ENCODE measurements at regions not wholly inside any gene's neighbourhood (a gene's known extent, or its start where the extent isn't known, plus 50 kb on each side); places are given as distances from the start of the nearest gene placed in this dataset.

GRCh38 chr12:74685385-74685784 lies 147.8 kb downstream of the ATXN7L3B start:
- 95% methylated on average over 5 of the region's 5 CpGs for WGBS
- peaks cover 17% of the 10 kb centered on the region for H3K9me3 ChIP-seq (ENCODE audit: insufficient read depth, low read depth, low read length)
- no peak overlapping the region for H3K4me3 ChIP-seq (ENCODE audit: low read length)
- H3K27me3 ChIP-seq (ENCODE audit: insufficient read depth, low read length): no peaks in the 10 kb centered on the region
- H3K9ac ChIP-seq (ENCODE audit: low read depth, low read length): no peak overlapping the region
- no peaks in the 10 kb centered on the region for H3K36me3 ChIP-seq (ENCODE audit: insufficient read depth, low read length)
- H3K4me1 ChIP-seq (ENCODE audit: insufficient read depth, low read length): no peaks in the 10 kb centered on the region
- H3K27ac ChIP-seq (ENCODE audit: low read depth, low read length): no peak overlapping the region

- Histone ChIP-seq H3K4me1 (ENCODE audit: insufficient read depth, low read length) (no peaks in the 10 kb centered on the region), H3K9ac (ENCODE audit: low read depth, low read length) (no peak overlapping the region), H3K27me3 (ENCODE audit: insufficient read depth, low read length) (no peaks in the 10 kb centered on the region), H3K9me3 (ENCODE audit: insufficient read depth, low read depth, low read length) (peaks cover 14% of the 10 kb centered on the region), H3K27ac (ENCODE audit: low read depth, low read length) (no peak overlapping the region), H3K4me3 (ENCODE audit: low read length) (no peak overlapping the region), H3K36me3 (ENCODE audit: insufficient read depth, low read length) (no peaks in the 10 kb centered on the region)
- 93% methylated on average over 2 of the region's 3 CpGs for WGBS
These were observed 151.5 kb downstream of the ATXN7L3B start for GRCh38 chr12:74689071-74689655.

- H3K9me3 ChIP-seq (ENCODE audit: insufficient read depth, low read depth, low read length): peaks cover 7% of the 10 kb centered on the region
- H3K27ac ChIP-seq (ENCODE audit: low read depth, low read length): no peak overlapping the region
- no peak overlapping the region for H3K9ac ChIP-seq (ENCODE audit: low read depth, low read length)
- 97% methylated on average over 2 of the region's 2 CpGs for WGBS
- H3K4me3 ChIP-seq (ENCODE audit: low read length): no peak overlapping the region
- H3K27me3 ChIP-seq (ENCODE audit: insufficient read depth, low read length): no peaks in the 10 kb centered on the region
- no peaks in the 10 kb centered on the region for H3K36me3 ChIP-seq (ENCODE audit: insufficient read depth, low read length)
- H3K4me1 ChIP-seq (ENCODE audit: insufficient read depth, low read length): no peaks in the 10 kb centered on the region
These were observed 152.3 kb downstream of the ATXN7L3B start for GRCh38 chr12:74689929-74690328.

GRCh38 chr12:74719447-74719846 lies 181.8 kb downstream of the ATXN7L3B start:
- no peaks in the 10 kb centered on the region for H3K9me3 ChIP-seq (ENCODE audit: insufficient read depth, low read depth, low read length)
- H3K27me3 ChIP-seq (ENCODE audit: insufficient read depth, low read length): no peaks in the 10 kb centered on the region
- H3K4me1 ChIP-seq (ENCODE audit: insufficient read depth, low read length): 0 out of 2 replicates have a peak, but pooled peaks cover 6% of the 10 kb centered on the region
- no peak overlapping the region for H3K27ac ChIP-seq (ENCODE audit: low read depth, low read length)
- WGBS: 100% methylated on average over 1 of the region's 2 CpGs
- H3K9ac ChIP-seq (ENCODE audit: low read depth, low read length): no peak overlapping the region
- no peaks in the 10 kb centered on the region for H3K36me3 ChIP-seq (ENCODE audit: insufficient read depth, low read length)
- H3K4me3 ChIP-seq (ENCODE audit: low read length): no peak overlapping the region

GRCh38 chr12:74722709-74723108 lies 185.1 kb downstream of the ATXN7L3B start:
- no peaks in the 10 kb centered on the region for H3K36me3 ChIP-seq (ENCODE audit: insufficient read depth, low read length)
- H3K9ac ChIP-seq (ENCODE audit: low read depth, low read length): no peak overlapping the region
- 0 out of 2 replicates have a peak, but pooled peaks cover 6% of the 10 kb centered on the region for H3K4me1 ChIP-seq (ENCODE audit: insufficient read depth, low read length)
- WGBS: 92% methylated on average over 3 of the region's 3 CpGs
- no peak overlapping the region for H3K4me3 ChIP-seq (ENCODE audit: low read length)
- H3K27me3 ChIP-seq (ENCODE audit: insufficient read depth, low read length): no peaks in the 10 kb centered on the region
- no peaks in the 10 kb centered on the region for H3K9me3 ChIP-seq (ENCODE audit: insufficient read depth, low read depth, low read length)
- H3K27ac ChIP-seq (ENCODE audit: low read depth, low read length): no peak overlapping the region

- Histone ChIP-seq H3K4me1 (ENCODE audit: insufficient read depth, low read length) (0 out of 2 replicates have a peak, but pooled peaks cover 6% of the 10 kb centered on the region), H3K36me3 (ENCODE audit: insufficient read depth, low read length) (no peaks in the 10 kb centered on the region), H3K9me3 (ENCODE audit: insufficient read depth, low read depth, low read length) (no peaks in the 10 kb centered on the region), H3K27me3 (ENCODE audit: insufficient read depth, low read length) (no peaks in the 10 kb centered on the region), H3K27ac (ENCODE audit: low read depth, low read length) (no peak overlapping the region), H3K9ac (ENCODE audit: low read depth, low read length) (no peak overlapping the region), H3K4me3 (ENCODE audit: low read length) (no peak overlapping the region)
- no CpG with 5 or more reads among the region's 1 CpG for WGBS
These were observed 187.5 kb downstream of the ATXN7L3B start for GRCh38 chr12:74725154-74725553.

- no peaks in the 10 kb centered on the region for H3K9me3 ChIP-seq (ENCODE audit: insufficient read depth, low read depth, low read length)
- no peak overlapping the region for H3K9ac ChIP-seq (ENCODE audit: low read depth, low read length)
- H3K27me3 ChIP-seq (ENCODE audit: insufficient read depth, low read length): no peaks in the 10 kb centered on the region
- no peak overlapping the region for H3K27ac ChIP-seq (ENCODE audit: low read depth, low read length)
- H3K4me1 ChIP-seq (ENCODE audit: insufficient read depth, low read length): no peaks in the 10 kb centered on the region
- H3K4me3 ChIP-seq (ENCODE audit: low read length): no peak overlapping the region
- H3K36me3 ChIP-seq (ENCODE audit: insufficient read depth, low read length): no peaks in the 10 kb centered on the region
These were observed 190.4 kb downstream of the ATXN7L3B start for GRCh38 chr12:74728006-74728405.

- Histone ChIP-seq H3K36me3 (ENCODE audit: insufficient read depth, low read length) (no peaks in the 10 kb centered on the region), H3K4me3 (ENCODE audit: low read length) (no peak overlapping the region), H3K9me3 (ENCODE audit: insufficient read depth, low read depth, low read length) (no peaks in the 10 kb centered on the region), H3K27ac (ENCODE audit: low read depth, low read length) (no peak overlapping the region), H3K9ac (ENCODE audit: low read depth, low read length) (no peak overlapping the region), H3K27me3 (ENCODE audit: insufficient read depth, low read length) (no peaks in the 10 kb centered on the region), H3K4me1 (ENCODE audit: insufficient read depth, low read length) (no peaks in the 10 kb centered on the region)
- WGBS: 94% methylated on average over 4 of the region's 5 CpGs
These were observed 194.6 kb downstream of the ATXN7L3B start for GRCh38 chr12:74732164-74732784.

GRCh38 chr12:74732826-74733225 lies 195.2 kb downstream of the ATXN7L3B start:
- Histone ChIP-seq H3K4me1 (ENCODE audit: insufficient read depth, low read length) (no peaks in the 10 kb centered on the region), H3K36me3 (ENCODE audit: insufficient read depth, low read length) (no peaks in the 10 kb centered on the region), H3K27me3 (ENCODE audit: insufficient read depth, low read length) (no peaks in the 10 kb centered on the region), H3K4me3 (ENCODE audit: low read length) (no peak overlapping the region), H3K9me3 (ENCODE audit: insufficient read depth, low read depth, low read length) (no peaks in the 10 kb centered on the region), H3K9ac (ENCODE audit: low read depth, low read length) (no peak overlapping the region), H3K27ac (ENCODE audit: low read depth, low read length) (no peak overlapping the region)
- WGBS: 96% methylated on average over 5 of the region's 5 CpGs

- Histone ChIP-seq H3K4me1 (ENCODE audit: insufficient read depth, low read length) (no peaks in the 10 kb centered on the region), H3K27me3 (ENCODE audit: insufficient read depth, low read length) (no peaks in the 10 kb centered on the region), H3K9me3 (ENCODE audit: insufficient read depth, low read depth, low read length) (no peaks in the 10 kb centered on the region), H3K27ac (ENCODE audit: low read depth, low read length) (no peak overlapping the region), H3K9ac (ENCODE audit: low read depth, low read length) (no peak overlapping the region), H3K36me3 (ENCODE audit: insufficient read depth, low read length) (no peaks in the 10 kb centered on the region), H3K4me3 (ENCODE audit: low read length) (no peak overlapping the region)
- 97% methylated on average over 4 of the region's 4 CpGs for WGBS
These were observed 203.5 kb downstream of the ATXN7L3B start for GRCh38 chr12:74741112-74741511.

GRCh38 chr12:74747305-74747704 lies 209.7 kb downstream of the ATXN7L3B start:
- no peak overlapping the region for H3K27ac ChIP-seq (ENCODE audit: low read depth, low read length)
- no peaks in the 10 kb centered on the region for H3K4me1 ChIP-seq (ENCODE audit: insufficient read depth, low read length)
- H3K27me3 ChIP-seq (ENCODE audit: insufficient read depth, low read length): no peaks in the 10 kb centered on the region
- no peaks in the 10 kb centered on the region for H3K36me3 ChIP-seq (ENCODE audit: insufficient read depth, low read length)
- H3K9me3 ChIP-seq (ENCODE audit: insufficient read depth, low read depth, low read length): no peaks in the 10 kb centered on the region
- no peak overlapping the region for H3K9ac ChIP-seq (ENCODE audit: low read depth, low read length)
- no peak overlapping the region for H3K4me3 ChIP-seq (ENCODE audit: low read length)

GRCh38 chr12:74751441-74751840 lies 213.8 kb downstream of the ATXN7L3B start:
- Histone ChIP-seq H3K9ac (ENCODE audit: low read depth, low read length) (no peak overlapping the region), H3K9me3 (ENCODE audit: insufficient read depth, low read depth, low read length) (no peaks in the 10 kb centered on the region), H3K4me3 (ENCODE audit: low read length) (no peak overlapping the region), H3K4me1 (ENCODE audit: insufficient read depth, low read length) (no peaks in the 10 kb centered on the region), H3K36me3 (ENCODE audit: insufficient read depth, low read length) (no peaks in the 10 kb centered on the region), H3K27me3 (ENCODE audit: insufficient read depth, low read length) (no peaks in the 10 kb centered on the region), H3K27ac (ENCODE audit: low read depth, low read length) (no peak overlapping the region)
- WGBS: 90% methylated on average over 1 of the region's 1 CpG
